NCI-H2029 (cell line): ENCODE measurements at regions not wholly inside any gene's neighbourhood (a gene's known extent, or its start where the extent isn't known, plus 50 kb on each side); places are given as distances from the start of the nearest gene placed in this dataset.
"Not testable (repeated sequence)": the region's sequence is repeated elsewhere in the genome, so short reads cannot be mapped to it uniquely, and the experiment has no call there.

ENCODE experiments used
- DNase-seq: peaks from one replicate; lab custom pipeline; 2025; lab: John Stamatoyannopoulos, UW

DNA sequence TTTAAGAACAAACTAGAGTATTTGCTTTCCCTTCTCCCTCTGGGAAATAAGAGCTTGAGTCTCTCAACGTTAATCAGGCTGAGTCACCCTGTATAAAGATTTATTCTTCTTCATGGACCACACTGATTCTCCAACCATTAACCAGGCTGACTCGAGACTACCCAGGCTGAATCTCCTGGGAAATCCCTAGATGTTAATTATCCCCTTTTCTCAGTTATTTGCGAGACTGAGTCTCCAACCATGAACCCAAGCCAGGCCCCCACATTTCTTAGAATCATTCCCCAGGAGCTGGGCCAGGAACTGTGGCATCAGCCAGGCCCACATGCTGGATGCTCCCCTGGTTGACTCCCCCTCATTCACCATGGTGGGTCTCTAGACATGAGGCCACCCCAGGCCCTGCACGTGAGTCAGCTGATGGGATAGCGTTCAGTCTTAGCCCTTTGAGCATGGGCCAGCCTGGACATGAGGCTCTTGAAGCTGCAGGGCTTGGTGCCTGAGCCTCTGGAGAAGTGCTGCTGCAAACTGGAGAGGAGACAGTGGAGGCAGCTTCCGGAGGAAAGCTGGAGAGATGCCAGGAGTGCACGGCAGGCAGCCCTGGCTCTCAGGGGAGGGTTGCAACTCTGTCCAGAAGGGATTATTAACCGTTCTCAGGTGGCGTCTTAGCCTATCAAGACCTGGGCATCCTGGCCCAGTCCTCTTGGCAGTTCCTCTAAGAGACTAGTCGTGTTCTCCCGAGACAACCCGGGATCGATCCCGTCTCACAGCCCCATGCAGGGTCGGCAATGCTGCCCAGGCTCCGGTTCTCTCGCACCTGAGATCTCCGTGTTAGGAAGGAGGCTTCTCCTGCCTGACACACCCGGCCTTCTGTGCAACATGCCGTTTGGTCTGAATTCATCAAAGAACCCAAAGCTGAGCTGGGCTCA is 296.6 kb downstream of the ADGRD1 start:
- no peak for DNase-seq

DNA sequence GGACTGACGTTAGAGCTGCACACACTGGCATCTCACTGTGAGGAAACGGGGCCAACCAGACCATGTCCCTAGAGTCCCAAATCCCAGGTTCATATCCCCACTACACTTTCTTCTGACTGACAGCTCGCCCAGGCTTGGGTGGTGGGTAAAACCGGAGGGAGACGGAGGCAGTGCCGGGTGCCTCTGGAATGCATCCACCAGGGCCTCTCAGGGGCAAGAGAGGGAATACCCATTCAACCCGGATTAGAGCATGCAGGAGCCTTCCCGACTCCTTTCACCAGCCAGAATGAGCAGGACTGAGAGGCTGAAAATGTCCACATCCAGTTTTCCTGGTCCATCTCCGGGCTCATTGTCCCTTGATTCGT is 297.2 kb downstream of the ADGRD1 start:
- no peak for DNase-seq

- DNase-seq, result no peak
Observed at GRCh38 chr12:131251336-131252101, 297.8 kb downstream of the ADGRD1 start.

DNA sequence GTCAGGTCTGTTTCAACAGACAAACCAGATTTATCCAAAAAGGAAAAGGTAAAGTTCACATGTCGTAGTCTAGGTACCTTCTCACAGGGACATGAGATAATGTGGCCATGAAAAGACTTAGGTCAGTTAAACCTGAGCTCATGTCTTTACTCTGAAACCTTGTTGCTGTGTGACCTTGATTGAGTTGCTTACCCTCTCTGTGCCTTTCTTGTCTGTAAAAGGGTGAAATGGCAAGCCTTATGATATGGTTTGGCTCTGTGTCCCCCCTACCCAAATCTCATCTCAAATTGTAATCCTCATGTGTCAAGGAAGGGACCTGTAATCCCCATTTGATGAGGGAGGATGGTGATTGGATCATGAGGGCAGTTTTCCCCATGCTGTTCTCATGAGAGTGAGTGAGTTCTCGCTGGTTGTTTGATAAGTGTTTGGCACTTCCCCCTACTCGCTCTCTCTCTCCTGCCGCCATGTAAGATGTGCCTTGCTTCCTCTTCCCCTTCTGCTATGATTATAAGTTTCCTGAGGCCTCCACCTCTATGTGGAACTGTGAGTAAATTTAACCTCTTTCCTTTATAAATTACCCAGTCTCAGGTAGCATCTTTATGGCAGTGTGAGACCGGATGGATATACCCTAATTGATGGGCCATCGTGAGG is 299.8 kb downstream of the ADGRD1 start:
- no peak for DNase-seq

DNA sequence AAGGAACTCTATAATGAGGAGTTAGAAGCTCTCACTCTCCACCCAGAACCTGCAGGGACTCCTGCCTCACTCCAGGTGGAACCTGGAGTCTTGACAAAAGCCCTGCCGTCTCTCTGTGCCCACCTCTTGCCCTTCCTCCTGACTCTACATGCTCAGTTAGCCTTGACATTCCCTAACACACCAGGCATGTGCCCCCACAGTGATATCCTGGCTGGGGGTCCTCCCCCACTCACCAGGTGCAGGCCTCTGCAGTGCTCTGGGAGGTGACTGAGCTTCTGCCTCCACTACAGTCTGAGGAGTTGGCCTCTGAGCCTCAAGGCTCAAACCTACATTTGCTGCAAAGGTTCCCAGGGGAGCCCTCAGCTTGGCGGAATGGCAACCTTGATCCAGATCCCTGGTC is 300.7 kb downstream of the ADGRD1 start:
- DNase-seq, result no peak

DNA sequence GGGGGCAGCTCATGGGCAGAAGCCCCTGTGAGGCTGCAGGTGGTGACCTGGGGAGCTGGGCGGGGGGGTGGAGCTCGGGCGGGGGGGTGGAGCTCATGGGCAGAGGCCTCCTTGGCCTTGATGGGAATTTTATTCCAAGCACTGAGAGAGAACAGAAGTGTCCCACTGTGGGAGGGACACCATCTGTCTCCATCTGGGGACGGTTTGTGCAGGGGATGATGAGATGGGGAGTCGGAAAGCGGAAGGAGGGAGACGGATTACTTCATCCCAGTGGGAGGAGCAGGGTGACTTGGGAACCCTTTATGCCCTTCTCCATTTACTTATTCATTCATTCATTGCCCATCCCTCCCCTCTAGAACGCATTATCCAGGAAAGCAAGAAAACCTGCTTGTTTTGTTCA is 304.7 kb downstream of the ADGRD1 start:
- DNase-seq, result no peak

- no peak for DNase-seq
Observed at GRCh38 chr12:131260251-131260905, 306.7 kb downstream of the ADGRD1 start.

DNA sequence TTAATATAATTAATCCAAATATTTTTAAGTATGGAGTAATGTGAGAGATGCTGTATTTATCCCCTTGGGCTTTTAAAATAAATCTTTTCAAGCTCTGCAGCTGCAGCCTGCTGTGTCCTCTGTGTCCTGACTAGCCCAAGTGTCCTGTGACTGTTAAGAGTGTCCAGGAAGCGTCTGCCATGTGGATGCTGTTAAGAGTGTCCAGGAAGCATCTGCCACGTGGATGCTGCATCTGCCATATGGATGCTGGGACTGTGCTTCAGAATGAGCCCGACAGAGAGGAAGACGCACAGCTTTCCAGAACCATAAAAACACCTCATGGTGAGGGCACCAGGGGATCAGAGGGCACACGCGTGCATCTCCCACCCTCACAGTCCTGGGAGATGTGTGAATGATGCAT is 307.2 kb downstream of the ADGRD1 start:
- DNase-seq, result no peak

- DNase-seq, result peak; percentile 26
Observed at GRCh38 chr12:131261906-131262305, 308.2 kb downstream of the ADGRD1 start.

- no peak for DNase-seq
Observed at GRCh38 chr12:131263626-131264025, 309.9 kb downstream of the ADGRD1 start.

- DNase-seq, result no peak
Observed at GRCh38 chr12:131264635-131265034, 310.9 kb downstream of the ADGRD1 start.

DNA sequence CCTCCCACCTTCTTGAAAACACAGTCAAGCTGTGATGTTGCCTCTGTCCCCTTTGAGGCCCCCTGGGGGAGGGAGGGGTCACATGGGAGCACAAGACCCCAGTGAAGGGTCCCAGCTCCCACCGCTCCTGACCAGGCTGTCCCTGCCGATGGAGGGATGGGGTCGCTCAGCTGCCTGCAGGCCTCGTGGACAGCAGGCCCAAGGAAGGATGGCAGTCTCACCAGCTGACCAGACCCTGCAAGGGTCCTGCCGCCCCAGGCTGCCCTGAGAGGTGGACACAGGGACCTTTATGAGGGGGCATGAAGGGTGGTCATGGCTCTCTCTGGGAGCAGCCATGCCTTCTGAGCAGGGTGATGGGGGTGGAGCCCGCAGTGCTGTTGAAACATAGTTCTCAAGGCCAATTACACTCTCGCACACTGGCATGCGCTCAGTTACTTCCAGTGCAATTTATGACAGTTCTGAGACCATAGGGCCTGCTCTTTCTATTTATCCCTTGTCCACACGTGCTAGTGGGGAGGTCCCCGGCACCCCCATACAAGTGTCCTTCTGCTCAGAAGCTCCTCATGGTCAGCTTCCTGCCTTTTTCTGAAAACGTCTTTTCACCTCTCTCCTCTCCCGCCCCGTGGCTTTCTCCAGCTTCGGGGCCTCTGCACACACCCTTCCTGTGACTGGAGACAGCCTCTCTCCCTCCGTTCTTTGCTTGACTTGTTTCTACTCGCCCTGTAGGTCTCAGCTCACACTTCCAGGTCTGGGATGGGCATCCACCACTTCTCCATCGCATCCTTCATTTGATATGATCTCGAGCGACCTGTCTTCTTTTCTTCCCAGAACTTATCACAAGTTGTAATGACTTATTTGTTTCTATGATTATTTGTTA is 313.1 kb downstream of the ADGRD1 start:
- DNase-seq, result no peak

DNA sequence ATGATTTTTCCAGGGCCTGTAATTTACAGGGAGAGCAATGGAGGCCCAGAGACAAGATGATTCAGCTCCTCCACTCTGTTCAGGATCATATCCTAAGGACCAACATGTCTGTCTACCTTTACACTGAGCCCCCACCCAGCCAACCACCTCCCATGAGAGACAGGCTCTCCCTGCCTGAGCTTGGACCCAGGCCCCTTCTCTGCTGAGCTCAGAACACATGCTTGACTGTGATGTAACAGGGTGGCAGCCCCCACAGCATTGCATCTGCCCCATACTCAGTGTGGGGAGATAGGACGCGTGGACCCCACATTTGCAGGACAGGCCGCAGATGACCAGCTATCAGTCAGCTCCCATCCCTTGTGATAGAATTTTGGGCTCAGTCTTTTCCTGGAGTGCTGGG is 313.9 kb downstream of the ADGRD1 start:
- DNase-seq, result no peak

GRCh38 chr12:131268123-131268522 is 314.4 kb downstream of the ADGRD1 start:
- DNase-seq, result not testable (repeated sequence)

GRCh38 chr12:131268571-131268970 is 314.9 kb downstream of the ADGRD1 start:
- not testable (repeated sequence) for DNase-seq

DNA sequence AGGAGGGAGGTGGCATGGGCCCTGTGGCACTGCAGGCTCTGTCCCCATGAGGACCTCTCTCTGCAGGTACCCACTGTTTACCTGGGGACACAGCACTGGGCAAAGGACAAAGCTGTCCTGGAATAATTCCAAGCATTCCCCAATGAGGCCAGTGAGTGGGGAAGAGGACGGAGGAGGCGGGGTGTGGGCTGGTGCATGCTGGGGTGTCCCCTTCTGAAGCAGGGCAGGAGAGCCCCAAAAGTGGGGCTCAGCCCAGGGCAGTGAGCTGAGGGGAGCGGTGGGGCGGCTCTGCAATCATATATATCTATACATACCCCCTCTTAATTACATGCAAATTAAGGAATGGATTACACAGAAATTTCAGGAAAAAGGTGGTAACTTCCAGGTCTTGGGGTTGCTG is 315.8 kb downstream of the ADGRD1 start:
- DNase-seq, result no peak

GRCh38 chr12:131269977-131270376 is 316.3 kb downstream of the ADGRD1 start:
- DNase-seq, result not testable (repeated sequence)

DNA sequence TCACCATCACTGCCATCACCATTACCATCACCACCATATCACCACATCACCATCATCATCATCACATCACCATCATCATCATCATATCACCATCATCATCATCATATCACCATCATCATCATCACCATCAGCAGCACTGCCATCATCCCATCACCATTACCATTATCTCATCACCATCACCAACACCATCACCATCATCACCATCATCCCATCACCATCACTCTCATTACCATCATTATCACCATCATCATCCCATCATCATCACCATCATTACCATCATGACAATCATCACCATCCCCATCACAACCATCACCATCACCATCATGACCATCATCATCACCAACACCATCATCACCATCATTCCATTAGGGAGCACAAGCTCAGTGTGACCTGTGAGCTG is 318.0 kb downstream of the ADGRD1 start:
- DNase-seq, result no peak

DNA sequence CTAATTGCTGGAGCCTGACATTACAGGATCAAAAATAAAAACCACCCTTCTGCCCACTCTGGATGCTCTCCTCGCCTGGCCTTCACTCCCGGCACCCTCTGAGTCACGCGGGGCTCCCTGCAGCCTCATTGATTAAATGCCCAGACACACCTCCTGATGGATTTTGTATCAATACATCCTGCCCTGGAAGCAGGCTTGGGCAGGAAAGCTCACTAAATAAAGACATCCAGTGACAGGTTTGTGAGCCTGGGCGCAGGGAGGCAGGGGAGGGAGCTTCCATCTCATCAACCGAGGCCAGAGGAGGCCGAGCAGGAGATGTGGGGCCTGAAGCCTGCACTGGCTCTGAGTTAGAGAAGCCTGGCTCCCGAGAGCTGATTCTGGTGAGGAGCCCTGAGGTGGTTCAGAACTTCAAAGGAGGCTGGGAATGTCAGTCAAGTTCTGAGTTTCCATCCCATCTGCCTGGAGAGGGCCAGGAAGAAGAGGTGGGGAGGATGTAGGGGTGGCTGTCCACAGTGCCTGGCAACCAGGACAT is 318.6 kb downstream of the ADGRD1 start:
- DNase-seq, result not testable (repeated sequence)

DNA sequence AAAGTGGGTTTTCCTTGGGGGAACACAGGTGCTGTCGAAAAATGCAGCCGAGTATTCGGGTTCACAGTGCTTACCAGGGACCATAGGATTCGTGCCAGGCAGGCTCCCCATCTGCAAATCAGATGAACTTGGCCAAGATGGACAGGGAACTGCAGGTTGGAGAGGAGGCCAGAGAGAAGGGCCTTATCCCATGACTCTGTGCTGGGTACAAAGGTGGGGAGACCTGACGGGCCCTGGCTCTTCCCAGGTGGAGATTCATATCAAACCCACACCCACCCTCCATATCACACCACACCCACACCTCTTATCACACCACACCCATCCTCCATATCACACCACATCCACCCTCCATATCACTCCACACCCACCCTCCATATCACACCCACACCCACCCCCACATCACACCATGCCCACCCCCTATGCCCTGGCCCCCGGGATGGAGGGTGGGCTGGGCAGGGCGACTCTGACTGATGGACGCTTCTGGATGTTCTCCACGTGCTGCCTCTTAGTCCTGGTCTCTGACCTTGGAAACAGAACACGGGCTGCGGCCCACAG is 319.7 kb downstream of the ADGRD1 start:
- no peak for DNase-seq

DNA sequence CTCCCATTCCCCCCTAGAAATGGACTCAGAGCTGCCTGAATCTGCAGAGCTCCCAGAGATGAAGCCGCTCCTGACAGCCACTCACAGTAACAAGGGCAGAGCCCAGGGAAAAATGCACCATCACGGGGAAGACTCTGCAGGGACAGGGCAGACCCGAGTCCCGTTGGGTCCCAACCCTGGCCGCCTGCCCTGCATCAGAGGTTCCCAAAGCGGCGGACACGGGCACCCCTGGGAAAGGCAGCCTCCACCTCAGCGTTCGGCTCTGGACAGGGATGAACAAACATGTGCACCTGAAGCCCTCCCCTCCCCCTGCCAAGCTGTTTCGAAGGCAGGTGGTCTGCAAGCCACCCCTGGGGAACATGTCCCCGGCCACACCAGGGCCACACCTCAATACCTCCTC is 320.4 kb downstream of the ADGRD1 start:
- DNase-seq, result no peak
